ENCODE measurements at regions not wholly inside any gene's neighbourhood (a gene's known extent, or its start where the extent isn't known, plus 50 kb on each side); places are given as distances from the start of the nearest gene placed in this dataset.
"Not testable (repeated sequence)": the region's sequence is repeated elsewhere in the genome, so short reads cannot be mapped to it uniquely, and the experiment has no call there.

DNA sequence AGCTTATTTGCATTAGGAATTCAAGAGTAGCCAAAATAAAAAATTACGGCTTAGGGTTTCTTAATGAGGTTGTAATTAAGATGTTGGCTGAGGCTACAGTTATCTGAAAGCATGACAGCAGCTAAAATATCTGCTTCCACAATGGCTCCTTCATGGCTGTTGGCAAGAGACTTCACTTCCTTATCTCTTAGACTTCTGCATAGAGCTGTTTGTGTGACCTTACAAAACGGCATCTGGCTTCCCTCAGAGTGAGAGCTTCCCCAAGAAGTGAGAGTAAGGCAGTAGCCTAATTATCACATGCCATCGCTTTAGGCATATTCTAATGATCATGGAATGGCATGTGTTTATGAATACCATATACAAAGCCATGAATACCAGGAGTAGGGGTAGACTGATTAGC, 57.6 kb downstream of the CCDC59 start:
- CTCF ChIA-PET, result no interaction called here
- Mint-ChIP-seq H3K36me3 (no peaks in the 10 kb centered on the region), H3K4me1 (no peaks in the 10 kb centered on the region), H3K27ac (no peak overlapping the region), H3K27me3 (no peaks in the 10 kb centered on the region), H3K9me3 (no peaks in the 10 kb centered on the region), H3K4me3 (no peak overlapping the region)
- no peak for DNase-seq

DNA sequence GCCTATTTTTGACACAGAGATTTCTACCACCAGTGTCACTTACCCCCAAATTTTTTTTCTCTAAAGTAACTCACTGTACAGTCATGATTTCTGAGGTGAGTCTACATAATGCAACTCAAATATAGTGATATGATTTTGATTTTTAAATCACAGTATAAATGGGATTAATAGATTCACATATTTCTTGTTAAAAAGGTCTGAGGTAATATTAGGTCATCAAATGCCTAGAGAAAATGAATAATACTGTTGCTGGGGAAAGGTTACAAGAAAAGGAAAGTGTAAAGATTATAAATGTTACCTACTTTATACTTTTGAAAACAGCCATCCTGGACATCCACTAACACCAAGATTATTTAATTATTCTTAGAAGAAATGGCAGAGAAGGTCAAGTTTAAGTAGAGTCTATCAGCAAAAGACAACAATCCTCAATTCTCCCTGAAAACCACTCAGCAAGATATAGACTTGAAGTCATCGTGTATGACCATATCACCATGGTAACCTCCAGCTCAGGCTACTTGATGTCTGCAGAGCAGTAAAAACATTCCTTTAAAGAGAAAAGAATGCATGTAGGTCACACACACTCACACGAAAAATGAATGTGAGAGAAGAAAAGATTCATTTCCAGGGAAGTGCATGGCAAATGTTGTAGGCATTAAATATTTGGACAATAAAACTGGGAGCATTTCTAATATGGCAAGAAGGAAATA, 58.7 kb downstream of the CCDC59 start:
- CTCF ChIA-PET, result no interaction called here
- Mint-ChIP-seq H3K36me3 (no peaks in the 10 kb centered on the region), H3K27ac (no peak overlapping the region), H3K4me1 (no peaks in the 10 kb centered on the region), H3K9me3 (no peaks in the 10 kb centered on the region), H3K4me3 (no peak overlapping the region), H3K27me3 (no peaks in the 10 kb centered on the region)
- no peak for DNase-seq

DNA sequence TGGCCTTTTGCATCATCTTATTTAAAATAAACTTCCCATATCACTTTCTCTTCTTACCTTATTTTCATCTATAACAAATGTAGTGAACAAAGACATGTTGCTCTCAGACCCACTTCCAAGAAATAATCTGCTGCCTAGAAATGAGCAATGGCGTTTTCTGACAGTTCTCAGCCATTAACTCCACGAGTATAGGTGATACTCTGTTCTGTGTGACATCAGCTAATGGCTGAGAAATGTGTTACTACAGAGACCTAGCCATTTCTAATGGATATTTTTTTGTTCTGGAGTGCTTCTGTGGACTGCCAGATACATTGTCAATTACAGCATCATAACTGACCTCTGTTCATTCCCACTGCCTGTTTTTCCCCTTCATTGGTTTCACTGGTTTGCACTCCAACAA, 67.8 kb downstream of the CCDC59 start:
- Mint-ChIP-seq H3K4me1 (no peaks in the 10 kb centered on the region), H3K36me3 (no peaks in the 10 kb centered on the region), H3K9me3 (no peaks in the 10 kb centered on the region), H3K4me3 (no peak overlapping the region), H3K27me3 (no peaks in the 10 kb centered on the region), H3K27ac (no peak overlapping the region)
- CTCF ChIA-PET, result no interaction called here
- DNase-seq, result no peak

DNA sequence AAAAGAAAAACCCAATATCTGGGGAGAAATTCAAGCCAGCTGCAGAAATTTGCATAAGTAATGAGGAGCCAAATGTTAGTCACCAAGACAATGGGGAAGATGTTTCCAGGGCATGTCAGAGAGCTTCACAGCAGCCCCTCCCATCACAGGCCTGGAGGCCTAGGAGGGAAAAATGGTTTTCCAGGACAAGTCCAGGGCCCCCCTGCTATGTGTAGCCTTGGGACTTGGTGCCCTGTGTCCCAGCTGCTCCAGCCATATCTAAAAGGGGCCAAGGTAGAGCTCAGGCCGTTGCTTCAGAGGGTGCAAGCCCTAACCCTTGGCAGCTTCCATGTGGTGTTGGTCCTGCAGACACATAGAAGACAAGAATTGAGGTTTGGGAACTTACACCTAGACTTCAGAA, 76.9 kb downstream of the CCDC59 start:
- CTCF ChIA-PET, H3K27me3 Mint-ChIP-seq, H3K27ac Mint-ChIP-seq, H3K9me3 Mint-ChIP-seq, DNase-seq, H3K4me3 Mint-ChIP-seq, H3K36me3 Mint-ChIP-seq, H3K4me1 Mint-ChIP-seq: not testable (repeated sequence)

DNA sequence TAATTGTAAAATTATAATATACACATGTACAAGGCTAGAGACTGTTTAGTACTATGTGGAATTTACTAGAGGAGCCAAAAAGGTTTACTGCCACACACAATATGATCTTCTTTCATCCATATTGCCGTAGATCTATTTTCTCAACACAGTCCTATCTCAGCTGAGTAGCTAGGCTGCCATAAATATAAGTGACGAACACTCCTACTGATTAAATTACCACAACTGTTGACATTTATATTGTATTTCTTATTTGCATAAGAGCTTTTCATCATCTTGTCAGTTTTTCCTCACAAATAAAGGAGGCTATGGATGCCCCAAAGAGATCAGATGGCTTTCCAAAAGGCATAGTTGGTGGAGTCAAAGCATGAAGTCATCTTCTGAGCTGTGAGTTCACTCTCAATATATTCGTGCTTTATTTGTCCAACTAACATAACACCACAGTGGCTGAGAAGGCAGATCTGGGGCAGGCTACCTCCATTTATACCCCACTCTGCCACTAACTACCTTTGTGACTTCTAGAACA, 78.6 kb downstream of the CCDC59 start:
- H3K27ac Mint-ChIP-seq, result no peak overlapping the region
- no peaks in the 10 kb centered on the region for H3K4me1 Mint-ChIP-seq
- CTCF ChIA-PET, result no interaction called here
- H3K36me3 Mint-ChIP-seq, result no peaks in the 10 kb centered on the region
- peaks cover 3% of the 10 kb centered on the region for H3K9me3 Mint-ChIP-seq
- DNase-seq, result no peak
- H3K4me3 Mint-ChIP-seq, result no peak overlapping the region
- no peaks in the 10 kb centered on the region for H3K27me3 Mint-ChIP-seq

DNA sequence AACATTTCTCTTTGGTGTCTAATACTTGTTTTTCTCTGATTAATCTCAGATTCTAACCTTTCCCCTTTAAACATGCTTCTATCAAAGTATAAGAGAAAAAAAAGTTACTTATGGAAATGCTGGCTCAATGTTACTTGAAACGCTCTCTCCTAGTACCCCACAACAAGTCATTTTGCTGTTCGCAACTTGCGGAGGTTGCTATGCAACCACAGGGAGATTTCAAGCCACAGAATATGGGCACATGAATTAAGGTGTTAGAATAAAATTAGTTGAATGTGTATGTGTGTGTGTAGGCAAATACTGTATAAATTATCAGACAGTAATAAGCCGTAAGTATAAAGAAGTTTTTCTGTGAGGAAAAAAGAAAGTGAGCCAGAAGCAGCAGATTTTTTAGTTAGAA, 80.6 kb downstream of the CCDC59 start:
- Mint-ChIP-seq H3K9me3 (peaks cover 3% of the 10 kb centered on the region), H3K27ac (no peak overlapping the region), H3K4me3 (no peak overlapping the region), H3K36me3 (no peaks in the 10 kb centered on the region), H3K27me3 (no peaks in the 10 kb centered on the region), H3K4me1 (no peaks in the 10 kb centered on the region)
- CTCF ChIA-PET, result no interaction called here
- no peak for DNase-seq

DNA sequence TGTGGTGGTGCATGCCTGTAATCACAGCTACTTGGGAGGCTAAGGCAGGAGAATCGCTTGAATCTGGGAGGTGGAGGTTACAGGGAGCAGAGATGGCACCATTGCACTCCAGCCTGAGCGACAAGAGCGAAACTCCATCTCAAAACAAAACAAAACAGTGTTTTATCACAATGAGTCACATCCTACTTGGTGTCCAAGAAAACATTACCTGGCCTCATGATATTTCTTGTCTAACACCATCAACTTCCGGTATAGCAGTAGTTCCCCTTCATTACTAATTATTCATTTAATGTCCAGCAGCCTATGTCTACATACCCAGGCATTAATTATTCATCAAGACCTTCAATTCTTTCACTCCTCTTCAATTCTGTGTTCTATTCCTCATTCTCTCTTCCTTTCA, 115.5 kb downstream of the CCDC59 start:
- peaks cover 2% of the 10 kb centered on the region for H3K9me3 Mint-ChIP-seq
- no peak overlapping the region for H3K4me3 Mint-ChIP-seq
- CTCF ChIA-PET, result interaction anchor here (0.6 kb wide), 1 partner anchor 64 kb away, joined by 4 read pairs; no protein-coding TSS in a partner anchor
- no peak overlapping the region for H3K27ac Mint-ChIP-seq
- H3K36me3 Mint-ChIP-seq, result no peaks in the 10 kb centered on the region
- H3K27me3 Mint-ChIP-seq, result no peaks in the 10 kb centered on the region
- no peaks in the 10 kb centered on the region for H3K4me1 Mint-ChIP-seq
- no peak for DNase-seq

DNA sequence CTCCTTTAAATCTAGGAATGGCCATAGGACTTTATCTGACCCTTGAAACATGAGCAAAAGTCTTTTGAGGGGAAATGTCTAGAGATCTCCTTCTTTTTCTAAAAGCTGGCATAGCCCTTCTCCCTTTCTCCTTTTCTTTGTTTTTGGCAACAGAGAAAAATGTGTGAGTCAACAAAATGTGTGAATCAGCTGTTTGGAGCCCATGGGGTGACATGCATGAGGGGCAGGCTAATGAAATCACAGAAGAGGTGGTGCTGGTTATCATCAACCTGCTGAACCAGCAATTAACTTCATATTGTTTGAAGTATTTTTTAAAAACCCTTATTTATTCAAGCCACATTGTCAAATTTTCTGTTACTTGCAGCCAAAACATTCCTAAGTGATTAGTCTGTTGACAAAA, 132.3 kb downstream of the CCDC59 start:
- H3K27me3 Mint-ChIP-seq, result no peaks in the 10 kb centered on the region
- no peaks in the 10 kb centered on the region for H3K9me3 Mint-ChIP-seq
- H3K36me3 Mint-ChIP-seq, result no peaks in the 10 kb centered on the region
- H3K27ac Mint-ChIP-seq, result no peak overlapping the region
- CTCF ChIA-PET, result no interaction called here
- H3K4me3 Mint-ChIP-seq, result no peak overlapping the region
- no peaks in the 10 kb centered on the region for H3K4me1 Mint-ChIP-seq
- no peak for DNase-seq

DNA sequence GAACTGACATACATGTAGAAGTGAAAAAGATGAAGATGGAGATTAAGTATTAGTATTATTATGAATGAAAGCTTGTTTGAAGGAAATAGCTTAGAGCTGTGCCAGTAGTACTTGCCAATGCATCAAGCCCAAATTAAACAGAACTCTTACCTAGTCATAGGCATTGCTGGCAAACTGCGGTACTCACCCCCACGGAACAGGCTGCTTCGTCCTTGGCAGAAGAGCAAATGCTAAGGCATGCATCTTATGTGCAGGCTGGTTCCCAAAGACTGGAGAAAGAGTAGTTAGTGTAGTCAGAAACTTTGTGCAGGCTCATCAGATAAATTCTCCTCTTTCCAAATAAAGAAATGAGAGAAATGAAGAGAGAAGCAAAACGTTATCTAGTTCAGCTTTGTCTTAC, 134.8 kb downstream of the CCDC59 start:
- Mint-ChIP-seq H3K4me3 (no peak overlapping the region), H3K4me1 (no peaks in the 10 kb centered on the region), H3K27me3 (no peaks in the 10 kb centered on the region), H3K36me3 (no peaks in the 10 kb centered on the region), H3K27ac (no peak overlapping the region), H3K9me3 (peaks cover 2% of the 10 kb centered on the region)
- CTCF ChIA-PET, result no interaction called here
- no peak for DNase-seq

DNA sequence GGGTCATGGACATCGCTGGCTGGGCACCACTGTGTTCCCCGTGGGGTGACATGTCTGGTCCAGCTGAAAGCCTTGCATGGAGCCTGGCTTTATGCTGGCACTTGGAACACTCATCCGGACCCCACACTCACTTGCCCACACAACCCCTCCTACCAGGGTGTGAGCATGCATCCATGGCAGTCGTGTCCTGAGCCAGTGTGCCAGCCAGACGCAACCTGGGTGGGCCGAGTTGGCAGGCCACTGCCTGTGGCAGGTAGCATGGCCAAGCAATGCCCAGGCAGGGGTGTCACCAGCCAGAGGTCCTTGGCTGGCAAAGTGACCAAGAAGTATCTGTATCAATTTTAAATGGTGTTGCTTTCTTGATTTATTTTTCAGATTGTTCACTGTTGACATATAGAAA, 141.7 kb downstream of the CCDC59 start:
- H3K36me3 Mint-ChIP-seq, result no peaks in the 10 kb centered on the region
- H3K4me3 Mint-ChIP-seq, result no peak overlapping the region
- H3K27ac Mint-ChIP-seq, result no peak overlapping the region
- H3K4me1 Mint-ChIP-seq, result no peaks in the 10 kb centered on the region
- CTCF ChIA-PET, result no interaction called here
- peaks cover 9% of the 10 kb centered on the region for H3K9me3 Mint-ChIP-seq
- H3K27me3 Mint-ChIP-seq, result no peaks in the 10 kb centered on the region
- no peak for DNase-seq

DNA sequence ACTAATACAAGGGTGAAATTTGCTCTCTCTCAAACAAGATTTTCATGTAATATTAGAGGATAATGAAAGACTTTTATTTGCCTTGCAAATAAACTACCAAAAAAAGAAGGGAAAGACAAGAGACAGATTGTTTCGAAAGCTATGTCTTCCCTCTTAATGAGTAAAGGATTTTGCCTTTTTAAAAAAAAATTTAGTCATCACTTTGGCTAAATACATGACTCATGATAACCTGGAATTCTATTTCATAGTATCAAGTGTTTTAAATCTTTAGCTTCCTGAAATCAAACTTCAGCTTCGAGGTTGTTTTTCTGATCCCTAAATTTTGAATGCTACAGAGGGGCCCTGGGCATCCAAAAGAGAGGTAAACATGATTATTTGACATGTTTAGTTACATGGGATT, 144.4 kb downstream of the CCDC59 start:
- DNase-seq, result no peak
- Mint-ChIP-seq H3K27ac (no peak overlapping the region), H3K4me3 (no peak overlapping the region), H3K4me1 (no peaks in the 10 kb centered on the region), H3K36me3 (no peaks in the 10 kb centered on the region), H3K9me3 (peaks cover 13% of the 10 kb centered on the region), H3K27me3 (no peaks in the 10 kb centered on the region)
- CTCF ChIA-PET, result no interaction called here

DNA sequence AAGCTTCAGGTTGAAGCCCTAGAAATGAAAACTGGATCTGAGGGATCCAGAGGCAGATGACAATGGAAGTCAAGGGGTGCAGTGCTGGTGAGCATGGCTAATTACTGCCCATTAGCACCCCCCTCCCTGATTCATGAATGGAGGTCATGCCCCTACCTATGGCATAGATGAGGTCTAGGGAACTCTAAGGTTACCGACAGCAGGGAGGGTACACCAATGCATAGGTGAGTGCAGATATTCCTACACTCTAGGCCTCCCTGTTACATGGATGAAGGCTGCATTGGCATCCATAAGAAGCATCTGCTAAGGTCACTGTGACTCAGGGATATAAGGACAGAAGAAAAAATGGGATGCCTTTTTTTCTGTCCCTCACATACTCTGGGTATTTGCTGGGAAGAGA, 147.3 kb downstream of the CCDC59 start:
- no peak for DNase-seq
- Mint-ChIP-seq H3K4me1 (no peaks in the 10 kb centered on the region), H3K27me3 (no peaks in the 10 kb centered on the region), H3K27ac (no peak overlapping the region), H3K9me3 (peaks cover 13% of the 10 kb centered on the region), H3K4me3 (no peak overlapping the region), H3K36me3 (no peaks in the 10 kb centered on the region)
- CTCF ChIA-PET, result no interaction called here

DNA sequence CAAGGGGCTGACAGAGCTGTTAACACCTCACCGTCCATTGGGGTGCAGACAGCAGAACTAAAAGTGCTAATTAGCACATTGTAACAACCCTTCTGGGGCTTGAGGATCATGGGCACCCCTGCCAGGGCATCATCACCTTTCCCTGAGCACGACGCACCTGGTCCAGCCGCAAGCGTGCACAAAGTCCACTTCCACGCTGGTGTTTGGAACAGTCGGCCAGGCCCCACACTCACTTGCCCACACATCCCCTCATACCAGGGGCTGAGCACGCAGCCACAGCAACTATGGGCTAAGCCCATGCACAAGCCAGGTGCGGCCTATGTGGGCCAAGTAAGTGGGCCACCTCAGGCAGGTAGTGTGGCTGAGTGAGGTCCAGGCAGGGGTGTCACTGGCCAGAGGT, 148.7 kb downstream of the CCDC59 start:
- no peak overlapping the region for H3K27ac Mint-ChIP-seq
- no peak overlapping the region for H3K4me3 Mint-ChIP-seq
- H3K9me3 Mint-ChIP-seq, result peaks cover 11% of the 10 kb centered on the region
- no peaks in the 10 kb centered on the region for H3K4me1 Mint-ChIP-seq
- H3K27me3 Mint-ChIP-seq, result no peaks in the 10 kb centered on the region
- no peak for DNase-seq
- no peaks in the 10 kb centered on the region for H3K36me3 Mint-ChIP-seq
- CTCF ChIA-PET, result no interaction called here

DNA sequence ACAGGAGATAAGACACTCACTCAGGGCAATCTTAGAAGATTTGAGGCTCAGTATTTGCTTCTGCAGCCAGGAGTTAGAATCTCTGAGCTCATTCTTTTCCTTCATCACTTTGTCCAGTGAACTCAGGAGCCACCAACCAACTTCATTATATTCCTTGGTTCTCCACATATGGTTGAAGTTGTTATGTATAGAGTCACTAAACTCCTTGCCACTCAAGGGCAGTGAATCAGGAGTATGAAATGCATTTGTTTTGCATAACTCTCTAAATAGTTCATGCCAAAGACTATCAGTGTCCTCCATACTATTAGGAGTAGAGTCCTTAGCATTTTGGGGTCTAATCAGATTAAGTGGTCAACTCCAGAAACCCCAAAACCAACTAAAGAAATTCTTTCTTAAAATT, 150.6 kb downstream of the CCDC59 start:
- CTCF ChIA-PET, result no interaction called here
- Mint-ChIP-seq H3K27me3 (no peaks in the 10 kb centered on the region), H3K27ac (no peak overlapping the region), H3K4me3 (no peak overlapping the region), H3K9me3 (peaks cover 11% of the 10 kb centered on the region), H3K36me3 (no peaks in the 10 kb centered on the region), H3K4me1 (no peaks in the 10 kb centered on the region)
- no peak for DNase-seq

DNA sequence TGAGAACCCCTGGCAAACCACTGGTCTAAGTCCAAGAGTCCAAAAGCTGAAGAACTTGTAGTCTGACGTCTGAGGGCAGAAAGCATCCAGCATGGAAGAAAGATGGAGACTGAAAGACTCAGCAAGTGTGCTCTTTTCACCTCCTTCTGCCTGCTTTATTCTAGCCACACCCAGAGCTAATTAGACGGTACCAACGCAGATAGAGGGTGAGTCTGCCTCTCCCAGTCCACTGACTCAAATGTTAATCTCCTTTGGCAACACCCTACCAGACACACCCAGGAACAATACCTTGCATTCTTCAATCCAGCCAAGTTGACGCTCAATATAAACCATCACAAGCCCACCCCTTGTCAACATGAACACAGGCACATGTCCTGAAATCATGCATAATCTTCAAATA, 155.1 kb downstream of the CCDC59 start:
- Mint-ChIP-seq H3K36me3 (no peaks in the 10 kb centered on the region), H3K27ac (no peak overlapping the region)
- CTCF ChIA-PET, result no interaction called here

DNA sequence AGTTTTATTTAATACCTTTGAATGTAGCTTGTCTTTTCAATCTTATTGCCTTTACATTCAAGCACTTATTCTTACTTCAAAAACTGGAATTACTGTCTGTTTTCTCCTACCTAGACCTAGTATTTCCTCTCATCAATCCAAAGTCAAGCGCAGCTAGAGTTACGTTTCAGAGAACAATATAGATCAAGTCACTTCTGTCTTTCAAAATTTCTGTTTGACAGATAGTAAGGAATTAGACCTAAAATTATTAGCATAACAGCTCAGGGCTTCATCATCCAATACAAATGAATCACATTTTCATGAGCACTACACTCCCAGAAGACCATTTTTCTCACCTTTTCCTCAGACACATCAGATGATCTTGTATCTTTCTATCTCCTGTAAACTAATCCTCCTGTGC, 170.6 kb downstream of the CCDC59 start:
- no peaks in the 10 kb centered on the region for H3K27me3 Mint-ChIP-seq
- H3K4me3 Mint-ChIP-seq, result no peak overlapping the region
- no peak overlapping the region for H3K27ac Mint-ChIP-seq
- DNase-seq, result no peak
- no peaks in the 10 kb centered on the region for H3K4me1 Mint-ChIP-seq
- peaks cover 1% of the 10 kb centered on the region for H3K9me3 Mint-ChIP-seq
- H3K36me3 Mint-ChIP-seq, result no peaks in the 10 kb centered on the region
- CTCF ChIA-PET, result no interaction called here

More for the DNA sequence above, 155.1 kb downstream of the CCDC59 start:
- no peaks in the 10 kb centered on the region for H3K27me3 Mint-ChIP-seq
- peaks cover 5% of the 10 kb centered on the region for H3K9me3 Mint-ChIP-seq
- no peak overlapping the region for H3K4me3 Mint-ChIP-seq
- H3K4me1 Mint-ChIP-seq, result no peaks in the 10 kb centered on the region
- DNase-seq, result no peak

Data from activated naive CD4-positive, alpha-beta T cell treated with anti-CD3 and anti-CD28 coated beads, Interleukin-2, amount 10 ng/mL, durations not matched to agents 7 days and 5 days (primary cell).